RPMI8226 (cell line): ENCODE measurements at regions not wholly inside any gene's neighbourhood (a gene's known extent, or its start where the extent isn't known, plus 50 kb on each side); places are given as distances from the start of the nearest gene placed in this dataset.

ENCODE experiments used
- DNase-seq: peaks from one replicate; pipeline ENCODE4 v3.0.0-alpha.2; 2015

DNA sequence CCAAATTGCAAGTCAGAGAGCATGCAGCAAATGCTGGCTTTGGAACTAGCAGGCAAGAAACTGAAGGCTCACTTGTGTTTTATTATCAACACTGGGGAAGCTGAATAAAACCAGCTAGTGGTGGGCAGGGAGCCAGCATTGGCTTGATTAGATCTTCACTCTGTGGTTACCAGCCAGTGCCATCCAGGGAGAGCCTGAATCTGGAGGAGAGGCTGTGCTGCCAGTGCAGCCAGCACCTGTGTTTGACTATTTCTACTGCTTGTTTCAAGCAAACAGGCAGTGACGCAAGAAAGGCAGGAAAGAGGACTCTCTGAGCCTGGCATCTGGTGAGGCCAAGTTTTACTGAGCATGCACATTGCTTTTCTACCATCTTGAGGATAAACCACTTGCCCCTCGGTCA lies 247.0 kb downstream of the PHLDA1 start:
- DNase-seq = peak; percentile 97

GRCh38 chr12:75783093-75783877 lies 248.3 kb downstream of the PHLDA1 start:
- DNase-seq = peak; percentile 84

- no peak for DNase-seq
Observed at GRCh38 chr12:75782069-75782581, 249.5 kb downstream of the PHLDA1 start.

DNA sequence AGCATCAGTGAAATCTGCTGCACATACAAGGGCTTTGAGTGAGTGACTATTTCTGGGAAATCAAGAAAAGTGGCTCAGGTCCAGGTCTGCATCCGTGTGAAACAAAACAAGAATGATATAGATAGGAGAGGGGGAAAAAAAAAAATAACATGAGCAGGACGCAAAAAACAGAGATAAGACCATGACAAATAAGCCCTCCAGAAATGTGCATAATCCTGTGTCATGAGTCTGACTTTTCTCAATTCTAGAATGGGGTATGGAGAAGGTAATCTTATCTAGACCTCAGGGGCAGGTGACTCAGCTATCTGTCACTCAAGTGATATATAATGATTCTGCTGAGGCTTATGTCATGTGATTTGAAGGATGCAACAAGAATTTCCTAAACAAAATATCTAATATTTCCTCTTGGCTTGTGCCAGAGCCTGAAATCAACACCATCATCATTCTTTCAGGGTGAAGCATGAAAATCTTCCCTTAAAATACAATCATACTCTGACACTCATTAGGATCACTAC lies 250.0 kb downstream of the PHLDA1 start:
- DNase-seq = no peak

DNA sequence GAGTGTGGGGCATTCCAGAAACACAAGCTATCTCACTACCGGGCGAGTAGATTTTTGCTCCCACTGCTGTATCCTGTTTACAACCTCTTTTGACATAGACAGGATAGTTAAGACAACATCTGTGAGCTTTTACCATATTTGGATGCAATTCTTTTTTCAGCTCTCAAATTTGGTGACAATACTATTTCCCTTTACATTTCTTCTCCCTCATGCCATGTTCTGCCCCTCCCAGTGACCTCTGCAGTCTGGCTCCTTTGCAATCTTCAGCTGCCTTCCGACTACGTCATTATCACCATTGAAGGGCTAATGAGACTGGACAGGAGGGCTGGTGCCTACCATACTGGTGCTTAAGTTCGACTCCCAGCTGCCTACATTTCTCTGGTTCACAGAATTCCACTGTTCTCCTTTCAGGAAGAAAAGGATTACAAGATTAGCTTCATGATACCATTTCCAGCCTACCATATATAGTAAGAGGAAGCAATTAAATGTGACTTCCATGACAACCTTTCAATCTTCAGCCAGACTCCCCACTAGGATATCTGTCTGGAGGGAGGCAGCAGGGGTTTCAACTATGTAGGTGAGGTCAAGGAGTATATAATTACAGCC lies 251.6 kb downstream of the PHLDA1 start:
- DNase-seq = no peak

DNA sequence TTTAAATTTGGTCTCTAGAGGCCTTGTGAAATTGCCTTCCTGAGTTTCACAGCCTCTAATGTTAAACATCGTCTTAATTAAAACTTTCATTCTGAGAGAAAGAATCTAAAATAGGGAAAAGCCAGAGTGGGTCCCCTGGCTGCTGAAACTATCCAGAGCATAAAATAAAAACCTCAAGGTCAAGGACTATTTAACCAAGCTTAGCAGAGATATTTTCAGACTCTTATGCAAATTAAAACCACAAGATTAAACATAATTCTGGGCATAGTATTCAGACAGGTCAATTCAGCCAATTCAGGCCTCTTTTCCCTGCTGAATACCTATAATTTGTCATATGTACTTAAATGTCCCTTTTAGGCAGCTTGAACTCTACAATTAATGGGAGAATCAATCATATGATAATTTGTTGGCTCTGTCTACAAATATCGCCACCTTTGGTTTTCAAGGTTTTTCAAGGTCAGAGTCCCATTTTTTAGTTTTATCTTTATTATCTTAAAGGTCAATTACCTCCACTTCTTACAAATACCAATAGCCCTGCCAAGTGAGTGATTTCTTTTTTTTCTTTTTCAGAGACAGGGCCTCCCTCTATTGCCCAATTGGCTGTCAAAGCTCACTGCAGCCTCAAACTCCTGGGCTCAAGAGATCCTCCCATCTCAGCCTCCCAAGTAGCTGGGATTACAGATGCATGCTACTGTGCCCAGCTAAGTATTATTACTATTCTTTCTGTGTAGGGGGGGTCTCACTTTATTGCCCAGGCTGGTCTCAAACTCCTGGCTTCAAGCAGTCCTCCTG lies 257.1 kb downstream of the PHLDA1 start:
- peak; percentile 28 for DNase-seq

- DNase-seq = no peak
Observed at GRCh38 chr12:75773377-75773776, 258.2 kb downstream of the PHLDA1 start.

- no peak for DNase-seq
Observed at GRCh38 chr12:75771023-75771422, 259.6 kb upstream of the KRR1 start.

DNA sequence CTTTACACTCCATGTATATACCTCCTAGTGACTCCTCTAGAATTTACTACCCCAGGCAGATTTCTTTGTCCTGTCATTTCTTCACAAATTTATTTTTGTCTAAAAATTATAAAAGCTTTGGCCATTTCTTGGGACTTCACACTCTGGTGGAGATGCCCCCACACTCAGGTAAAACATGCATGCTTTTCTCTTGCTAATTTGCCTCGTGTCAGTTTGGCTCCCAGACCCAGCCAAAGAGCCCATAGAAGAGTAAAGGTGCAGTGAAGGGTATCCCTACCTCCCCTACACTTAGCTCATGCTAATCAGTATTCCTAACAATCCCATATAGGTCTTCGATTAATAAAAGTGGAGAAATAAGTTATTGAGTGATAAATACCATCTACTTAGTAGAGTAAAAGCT lies 256.5 kb upstream of the KRR1 start:
- no peak for DNase-seq

GRCh38 chr12:75766263-75767160 lies 255.1 kb upstream of the KRR1 start:
- DNase-seq = no peak

GRCh38 chr12:75765170-75766059 lies 254.0 kb upstream of the KRR1 start:
- DNase-seq = no peak

DNA sequence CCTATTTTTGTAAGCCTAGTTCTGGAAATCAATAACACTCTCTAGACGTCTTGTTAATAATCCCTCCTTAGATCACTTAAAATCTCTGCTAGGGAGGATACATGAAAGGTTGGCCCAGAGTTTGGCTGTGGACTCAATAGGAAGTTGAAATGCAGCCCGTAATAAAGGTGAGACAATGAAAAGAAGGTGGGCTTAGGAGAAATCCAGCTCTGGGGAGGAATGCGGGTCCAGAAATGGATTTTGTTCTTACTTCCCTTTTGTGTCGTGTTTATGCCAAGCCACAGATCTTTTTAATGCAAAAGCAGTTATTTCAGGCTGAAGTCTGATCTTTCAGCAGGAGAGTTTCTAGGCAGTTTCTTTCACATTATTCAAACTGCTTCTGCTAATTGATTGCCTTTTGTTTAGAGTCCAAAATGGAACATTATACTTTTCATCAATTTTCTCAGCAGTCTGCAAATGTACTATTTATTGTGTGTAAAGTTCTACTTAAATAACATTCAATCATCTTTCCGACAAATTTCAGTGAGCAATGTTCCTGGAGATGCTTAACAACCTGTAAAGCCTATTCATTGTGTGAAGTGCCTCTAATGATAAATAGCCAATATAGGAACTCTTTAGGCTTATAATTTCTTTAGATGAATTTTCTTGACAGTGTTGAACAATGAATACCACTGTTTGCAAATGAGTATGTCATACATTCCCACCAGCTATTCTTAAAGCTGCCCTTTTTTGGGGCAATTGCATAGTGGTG lies 252.9 kb upstream of the KRR1 start:
- DNase-seq = no peak

GRCh38 chr12:75760573-75761294 lies 249.3 kb upstream of the KRR1 start:
- peak; percentile 43 for DNase-seq

DNA sequence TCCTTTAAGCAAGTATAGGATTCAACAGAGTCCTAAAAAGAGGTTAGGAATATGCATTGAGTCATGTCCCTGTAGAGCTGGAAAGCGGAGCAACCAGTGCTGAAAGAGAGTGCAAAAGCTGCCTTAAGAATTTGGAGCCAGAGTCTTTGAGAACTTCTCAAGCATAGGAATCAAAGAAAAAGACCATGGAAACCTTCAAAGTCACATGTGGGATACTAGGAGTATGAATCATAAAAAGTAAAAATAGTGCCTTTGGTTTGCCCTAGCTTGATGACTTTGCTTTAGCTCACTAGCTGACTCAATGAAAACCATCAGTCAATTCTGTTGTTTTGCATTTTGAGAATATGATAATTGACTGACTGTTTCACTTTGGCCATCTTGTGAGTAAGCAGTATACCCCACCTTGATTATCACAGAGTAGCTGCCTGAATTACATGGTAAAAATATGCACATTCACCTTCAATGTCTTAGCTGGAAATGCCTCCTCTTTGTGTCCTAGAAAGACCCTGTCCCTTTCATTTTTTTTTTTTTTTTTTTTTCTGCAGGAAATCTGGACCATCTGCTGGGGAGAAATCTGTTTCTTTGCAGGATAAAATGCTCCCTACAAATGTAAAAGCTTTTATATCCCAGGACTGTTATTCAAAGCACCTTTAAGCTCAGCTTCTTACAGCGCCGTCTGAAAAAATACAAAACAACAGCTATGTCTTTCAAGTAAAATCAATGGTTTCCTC lies 248.6 kb upstream of the KRR1 start:
- DNase-seq = no peak

GRCh38 chr12:75759196-75759595 lies 247.8 kb upstream of the KRR1 start:
- DNase-seq = no peak

DNA sequence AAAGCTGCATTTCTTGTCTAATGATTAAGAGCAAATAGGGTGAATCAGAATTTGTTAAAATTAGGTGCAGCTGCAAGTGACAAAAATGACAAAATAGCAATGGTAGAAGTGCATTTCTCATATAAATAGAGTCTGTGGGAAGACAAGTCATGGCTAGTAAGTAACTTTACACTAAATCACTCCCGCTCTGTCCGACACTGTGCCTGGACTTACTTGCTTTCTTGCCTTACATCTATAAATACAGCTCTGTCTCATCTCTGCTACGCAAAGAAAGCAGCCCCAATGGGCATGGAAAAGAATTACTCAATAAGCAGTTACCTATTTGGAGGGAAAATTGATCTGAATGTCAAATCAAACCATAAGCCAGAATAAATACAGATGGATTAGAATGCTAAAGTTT lies 245.4 kb upstream of the KRR1 start:
- no peak for DNase-seq

- DNase-seq = no peak
Observed at GRCh38 chr12:75756111-75756510, 244.7 kb upstream of the KRR1 start.

GRCh38 chr12:75754698-75755097 lies 243.3 kb upstream of the KRR1 start:
- DNase-seq = no peak

DNA sequence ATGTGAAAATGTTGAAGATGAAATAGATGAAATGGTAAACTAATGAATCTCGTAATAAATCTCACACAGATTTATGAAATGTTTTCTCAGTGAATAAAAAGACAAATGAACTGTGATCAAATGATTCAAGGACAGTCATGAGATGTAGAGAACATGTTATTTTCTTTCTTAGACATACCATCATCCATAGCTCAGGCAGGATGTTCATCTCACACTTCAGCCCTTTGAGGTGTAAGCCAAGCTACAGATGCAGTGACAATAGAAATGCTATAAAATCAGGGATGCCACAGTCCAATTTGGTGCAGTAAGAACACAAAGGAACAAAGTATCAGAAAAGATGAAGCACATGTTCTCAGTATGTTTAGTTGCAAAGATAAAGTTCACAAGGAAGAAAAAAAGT lies 242.7 kb upstream of the KRR1 start:
- DNase-seq = no peak
